Immature natural killer cell (primary cell): ENCODE measurements at regions not wholly inside any gene's neighbourhood (a gene's known extent, or its start where the extent isn't known, plus 50 kb on each side); places are given as distances from the start of the nearest gene placed in this dataset.
A peak's percentile ranks its signal among the peaks of the same experiment; 100 is the strongest.

Experiments used
- DNase-seq, 3 donors: peaks; one replicate each; pipeline ENCODE4 v3.0.0; 2022; ENCODE audit warnings: mixed read lengths in 1 of 3
- H3K27ac Mint-ChIP-seq, 6 donors: one replicate each; pipeline ENCODE4 v1.8.0; 2020; ENCODE audit warnings: mixed read lengths in 6 of 6, mild to moderate bottlenecking in 5 of 6, inconsistent platforms in 4 of 6, moderate library complexity in 3 of 6
- H3K27me3 Mint-ChIP-seq, 3 donors: one replicate each; pipeline ENCODE4 v1.8.0; 2020 to 2021; ENCODE audit warnings: low read depth in 3 of 3, mild to moderate bottlenecking in 3 of 3, mixed read lengths in 3 of 3, moderate library complexity in 3 of 3, inconsistent platforms in 1 of 3
- H3K36me3 Mint-ChIP-seq, 3 donors: one replicate each; pipeline ENCODE4 v1.8.0; 2020; ENCODE audit warnings: mixed read lengths in 3 of 3, inconsistent platforms in 2 of 3, mild to moderate bottlenecking in 2 of 3
- H3K4me1 Mint-ChIP-seq, 2 donors: one replicate each; pipeline ENCODE4 v1.8.0; 2020; ENCODE audit warnings: inconsistent platforms in 2 of 2, mild to moderate bottlenecking in 2 of 2, mixed read lengths in 2 of 2, moderate library complexity in 1 of 2
- H3K4me3 Mint-ChIP-seq, 5 donors: one replicate each; pipeline ENCODE4 v1.8.0; 2020; ENCODE audit warnings: mild to moderate bottlenecking in 5 of 5, mixed read lengths in 5 of 5, inconsistent platforms in 3 of 5, moderate library complexity in 3 of 5
- H3K9me3 Mint-ChIP-seq, 6 donors: one replicate each; pipeline ENCODE4 v1.8.0; 2020; ENCODE audit warnings: mild to moderate bottlenecking in 6 of 6, mixed read lengths in 6 of 6, inconsistent platforms in 4 of 6, moderate library complexity in 3 of 6

GRCh38 chr1:232456714-232457113, 173.2 kb downstream of the SIPA1L2 start:
- no peak for DNase-seq
- Mint-ChIP-seq H3K9me3 (no peaks in the 10 kb centered on the region), H3K27me3 (peaks cover 0 to 10% (median 4%) of the 10 kb centered on the region in 3 donors), H3K4me3 (no peak overlapping the region), H3K4me1 (peaks cover 35 to 44% of the 10 kb centered on the region in 2 donors), H3K27ac (peak overlapping the region in 2 of 6 donors; percentile 10 to 66), H3K36me3 (no peaks in the 10 kb centered on the region)

- peaks cover 2 to 5% (median 2%) of the 10 kb centered on the region in 3 donors for H3K27me3 Mint-ChIP-seq
- H3K9me3 Mint-ChIP-seq = no peaks in the 10 kb centered on the region
These were observed 175.6 kb downstream of the SIPA1L2 start for GRCh38 chr1:232454227-232454886.

GRCh38 chr1:232452736-232453440, 177.0 kb downstream of the SIPA1L2 start:
- Mint-ChIP-seq H3K27me3 (peaks cover 2 to 5% (median 2%) of the 10 kb centered on the region in 3 donors), H3K4me3 (no peak overlapping the region), H3K9me3 (no peaks in the 10 kb centered on the region), H3K27ac (no peak overlapping the region), H3K36me3 (no peaks in the 10 kb centered on the region), H3K4me1 (peaks cover 22 to 29% of the 10 kb centered on the region in 2 donors)
- no peak for DNase-seq

More at GRCh38 chr1:232454227-232454886, 175.6 kb downstream of the SIPA1L2 start:
- H3K27ac Mint-ChIP-seq = no peak overlapping the region
- no peaks in the 10 kb centered on the region for H3K36me3 Mint-ChIP-seq
- H3K4me1 Mint-ChIP-seq = peaks cover 34 to 44% of the 10 kb centered on the region in 2 donors
- no peak overlapping the region for H3K4me3 Mint-ChIP-seq
- DNase-seq = no peak

GRCh38 chr1:232452117-232452516, 177.8 kb downstream of the SIPA1L2 start:
- H3K4me3 Mint-ChIP-seq = no peak overlapping the region
- no peaks in the 10 kb centered on the region for H3K36me3 Mint-ChIP-seq
- DNase-seq = no peak
- H3K9me3 Mint-ChIP-seq = no peaks in the 10 kb centered on the region
- H3K4me1 Mint-ChIP-seq = peaks cover 15 to 22% of the 10 kb centered on the region in 2 donors
- peaks cover 2 to 5% (median 2%) of the 10 kb centered on the region in 3 donors for H3K27me3 Mint-ChIP-seq
- H3K27ac Mint-ChIP-seq = no peak overlapping the region

GRCh38 chr1:232451506-232451905, 178.4 kb downstream of the SIPA1L2 start:
- no peak for DNase-seq
- H3K27ac Mint-ChIP-seq = peak overlapping the region in 1 of 6 donors; percentile 18
- no peaks in the 10 kb centered on the region for H3K9me3 Mint-ChIP-seq
- peaks cover 9 to 16% of the 10 kb centered on the region in 2 donors for H3K4me1 Mint-ChIP-seq
- no peak overlapping the region for H3K4me3 Mint-ChIP-seq
- peaks cover 2 to 6% (median 2%) of the 10 kb centered on the region in 3 donors for H3K27me3 Mint-ChIP-seq
- H3K36me3 Mint-ChIP-seq = no peaks in the 10 kb centered on the region

GRCh38 chr1:232450615-232451014, 179.3 kb downstream of the SIPA1L2 start:
- no peaks in the 10 kb centered on the region for H3K36me3 Mint-ChIP-seq
- no peak overlapping the region for H3K27ac Mint-ChIP-seq
- H3K4me1 Mint-ChIP-seq = peaks cover 6 to 9% of the 10 kb centered on the region in 2 donors
- no peaks in the 10 kb centered on the region for H3K9me3 Mint-ChIP-seq
- no peak overlapping the region for H3K4me3 Mint-ChIP-seq
- no peak for DNase-seq
- peaks cover 2 to 6% (median 2%) of the 10 kb centered on the region in 3 donors for H3K27me3 Mint-ChIP-seq

GRCh38 chr1:232447125-232447524, 182.8 kb downstream of the SIPA1L2 start:
- H3K27me3 Mint-ChIP-seq = peaks cover 2 to 8% (median 2%) of the 10 kb centered on the region in 3 donors
- no peak overlapping the region for H3K4me3 Mint-ChIP-seq
- H3K27ac Mint-ChIP-seq = no peak overlapping the region
- no peaks in the 10 kb centered on the region for H3K36me3 Mint-ChIP-seq
- H3K9me3 Mint-ChIP-seq = no peaks in the 10 kb centered on the region
- DNase-seq = no peak
- H3K4me1 Mint-ChIP-seq = peaks cover 5% of the 10 kb centered on the region in 2 donors

- DNase-seq = no peak
- H3K36me3 Mint-ChIP-seq = no peaks in the 10 kb centered on the region
- no peak overlapping the region for H3K27ac Mint-ChIP-seq
- H3K4me1 Mint-ChIP-seq = no peaks in the 10 kb centered on the region
- no peak overlapping the region for H3K4me3 Mint-ChIP-seq
- peaks cover 0 to 6% (median 1%) of the 10 kb centered on the region in 3 donors for H3K27me3 Mint-ChIP-seq
- H3K9me3 Mint-ChIP-seq = no peaks in the 10 kb centered on the region
These were observed 184.4 kb downstream of the SIPA1L2 start for GRCh38 chr1:232445361-232446106.

GRCh38 chr1:232443372-232443771, 186.6 kb downstream of the SIPA1L2 start:
- Mint-ChIP-seq H3K27me3 (peaks cover 0 to 5% (median 4%) of the 10 kb centered on the region in 3 donors), H3K4me1 (no peaks in the 10 kb centered on the region), H3K27ac (no peak overlapping the region), H3K4me3 (no peak overlapping the region), H3K36me3 (no peaks in the 10 kb centered on the region), H3K9me3 (no peaks in the 10 kb centered on the region)
- no peak for DNase-seq

- Mint-ChIP-seq H3K27me3 (peaks cover 0 to 6% (median 2%) of the 10 kb centered on the region in 3 donors), H3K4me1 (no peaks in the 10 kb centered on the region), H3K9me3 (no peaks in the 10 kb centered on the region), H3K4me3 (no peak overlapping the region), H3K27ac (no peak overlapping the region), H3K36me3 (peaks cover 0 to 4% (median 0%) of the 10 kb centered on the region in 3 donors)
- DNase-seq = no peak
These were observed 188.9 kb downstream of the SIPA1L2 start for GRCh38 chr1:232441036-232441411.

GRCh38 chr1:232440325-232441035, 189.5 kb downstream of the SIPA1L2 start:
- H3K27ac Mint-ChIP-seq = no peak overlapping the region
- DNase-seq = no peak
- H3K36me3 Mint-ChIP-seq = peaks cover 0 to 4% (median 0%) of the 10 kb centered on the region in 3 donors
- no peaks in the 10 kb centered on the region for H3K9me3 Mint-ChIP-seq
- no peak overlapping the region for H3K4me3 Mint-ChIP-seq
- H3K27me3 Mint-ChIP-seq = peaks cover 0 to 6% (median 2%) of the 10 kb centered on the region in 3 donors
- H3K4me1 Mint-ChIP-seq = no peaks in the 10 kb centered on the region

- no peaks in the 10 kb centered on the region for H3K9me3 Mint-ChIP-seq
- no peak overlapping the region for H3K4me3 Mint-ChIP-seq
- no peak overlapping the region for H3K27ac Mint-ChIP-seq
- no peak for DNase-seq
- no peaks in the 10 kb centered on the region for H3K4me1 Mint-ChIP-seq
- H3K36me3 Mint-ChIP-seq = peaks cover 0 to 4% (median 0%) of the 10 kb centered on the region in 3 donors
- peaks cover 0 to 6% (median 2%) of the 10 kb centered on the region in 3 donors for H3K27me3 Mint-ChIP-seq
These were observed 190.9 kb downstream of the SIPA1L2 start for GRCh38 chr1:232439011-232439410.

GRCh38 chr1:232438476-232438875, 191.5 kb downstream of the SIPA1L2 start:
- Mint-ChIP-seq H3K4me1 (no peaks in the 10 kb centered on the region), H3K4me3 (no peak overlapping the region), H3K27me3 (peaks cover 0 to 6% (median 2%) of the 10 kb centered on the region in 3 donors), H3K36me3 (peaks cover 0 to 4% (median 0%) of the 10 kb centered on the region in 3 donors), H3K27ac (no peak overlapping the region), H3K9me3 (no peaks in the 10 kb centered on the region)
- no peak for DNase-seq
